Peyer's patch (tissue), 4 donors: ENCODE measurements at regions not wholly inside any gene's neighbourhood (a gene's known extent, or its start where the extent isn't known, plus 50 kb on each side); places are given as distances from the start of the nearest gene placed in this dataset.

Source experiments
- DNase-seq, 3 donors: peaks; one replicate each; pipeline ENCODE4 v3.0.0-alpha.2; 2017 to 2019
- H3K27ac ChIP-seq, 4 donors: fragments of 200-600 bp; sonication (generic); one replicate each; pipeline ENCODE4 v1.5.1; 2016 to 2019
- H3K27me3 ChIP-seq, 2 donors: fragments of 200-600 bp; sonication (generic); one replicate each; pipeline ENCODE4 v1.5.1; 2019
- H3K36me3 ChIP-seq, 3 donors: fragments of 200-600 bp; sonication (generic); one replicate each; pipeline ENCODE4 v1.5.1; 2016 to 2019
- H3K4me1 ChIP-seq, 4 donors: fragments of 200-600 bp; sonication (generic); one replicate each; pipeline ENCODE4 v1.5.1; 2016 to 2019
- H3K4me3 ChIP-seq, 4 donors: fragments of 200-600 bp; sonication (generic); 1 replicate in 3 of 4; 2 replicates in 1 of 4; pipeline ENCODE4 v1.5.1; 2016 to 2019; ENCODE audit warnings: mild to moderate bottlenecking in 1 of 4
- H3K9me3 ChIP-seq, 4 donors: fragments of 200-600 bp; sonication (generic); one replicate each; pipeline ENCODE4 v1.5.1; 2016 to 2019; ENCODE audit warnings: mild to moderate bottlenecking in 1 of 4
- CTCF ChIP-seq, 6 experiments: fragments of 450-650 bp in 4 of 6; fragments of 200-600 bp in 2 of 6; sonication (generic) in 1 of 6; IDR thresholded peaks; one replicate each; pipeline ENCODE4 v1.5.1; 2017 to 2019; ENCODE audit warnings: antibody characterized with exemption in 6 of 6, mild to moderate bottlenecking in 3 of 6, moderate library complexity in 1 of 6
- POLR2A ChIP-seq, 2 donors: fragments of 450-650 bp; IDR thresholded peaks; one replicate each; pipeline ENCODE4 v1.5.1; 2017; ENCODE audit warnings: antibody characterized with exemption in 2 of 2, mild to moderate bottlenecking in 2 of 2, moderate library complexity in 2 of 2

GRCh38 chr7:86920154-86920553 lies 139.3 kb downstream of the ELAPOR2 start:
- H3K9me3 ChIP-seq = no peaks in the 10 kb centered on the region
- H3K4me3 ChIP-seq = no peak overlapping the region
- H3K4me1 ChIP-seq = no peaks in the 10 kb centered on the region
- no peaks in the 10 kb centered on the region for H3K27me3 ChIP-seq
- H3K27ac ChIP-seq = no peak overlapping the region
- no peaks in the 10 kb centered on the region for H3K36me3 ChIP-seq
- DNase-seq = no peak
- TF ChIP-seq POLR2A (IDR thresholded peaks at IDR 0.05) = no peak
- TF ChIP-seq CTCF (IDR thresholded peaks at IDR 0.05) = no peak

- Histone ChIP-seq H3K4me1 (no peaks in the 10 kb centered on the region), H3K4me3 (no peak overlapping the region), H3K9me3 (no peaks in the 10 kb centered on the region), H3K27me3 (no peaks in the 10 kb centered on the region), H3K27ac (no peak overlapping the region), H3K36me3 (no peaks in the 10 kb centered on the region)
- no peak for TF ChIP-seq CTCF (IDR thresholded peaks at IDR 0.05)
- no peak for DNase-seq
Measured at GRCh38 chr7:86918245-86918644, 141.2 kb downstream of the ELAPOR2 start.

- DNase-seq = no peak
- Histone ChIP-seq H3K9me3 (no peaks in the 10 kb centered on the region), H3K4me1 (no peaks in the 10 kb centered on the region), H3K36me3 (no peaks in the 10 kb centered on the region), H3K4me3 (no peak overlapping the region), H3K27me3 (no peaks in the 10 kb centered on the region), H3K27ac (no peak overlapping the region)
- TF ChIP-seq CTCF (IDR thresholded peaks at IDR 0.05) (no peak), POLR2A (IDR thresholded peaks at IDR 0.05) (no peak)
Measured at GRCh38 chr7:86916277-86916825, 143.1 kb downstream of the ELAPOR2 start.

GRCh38 chr7:86914551-86914950 lies 144.9 kb downstream of the ELAPOR2 start:
- H3K36me3 ChIP-seq = no peaks in the 10 kb centered on the region
- no peak for DNase-seq
- no peak overlapping the region for H3K4me3 ChIP-seq
- H3K27ac ChIP-seq = no peak overlapping the region
- no peaks in the 10 kb centered on the region for H3K27me3 ChIP-seq
- no peak for TF ChIP-seq POLR2A (IDR thresholded peaks at IDR 0.05)
- peak in 4 of 6 experiments; percentile 22 to 42 (median 33) for TF ChIP-seq CTCF (IDR thresholded peaks at IDR 0.05)
- no peaks in the 10 kb centered on the region for H3K9me3 ChIP-seq
- H3K4me1 ChIP-seq = no peaks in the 10 kb centered on the region
